GM23338 (cell line): ENCODE measurements at regions not wholly inside any gene's neighbourhood (a gene's known extent, or its start where the extent isn't known, plus 50 kb on each side); places are given as distances from the start of the nearest gene placed in this dataset.

ENCODE experiments used
- CREB1 ChIP-seq: fragments of 250-450 bp; sonication (Bioruptor Pico); IDR thresholded peaks from 2 replicates; pipeline ENCODE4 v1.5.0; 2020; ENCODE audit warnings: low read depth, mild to moderate bottlenecking, moderate library complexity
- CTCF ChIP-seq, 2 experiments: fragments of 200-600 bp in 1 of 2; sonication (generic) in 1 of 2; conservative IDR thresholded peaks; 2 replicates each; pipeline versions ENCODE4 v1.5.1 to v1.6.1; 2016 to 2017; ENCODE audit warnings: antibody characterized with exemption in 2 of 2, low read depth in 2 of 2, mild to moderate bottlenecking in 2 of 2, moderate library complexity in 1 of 2
- ETS1 ChIP-seq: IDR thresholded peaks from 2 replicates; pipeline ENCODE4 v1.6.1; 2016; ENCODE audit warnings: antibody characterized with exemption
- EZH2 ChIP-seq: fragments of 200-600 bp; sonication (generic); IDR thresholded peaks from one replicate; pipeline ENCODE4 v1.8.0; 2017; ENCODE audit warnings: antibody characterized with exemption, mild to moderate bottlenecking, low read depth; ENCODE audit not compliant: unreplicated experiment
- EZH2phosphoT487 ChIP-seq: fragments of 200-600 bp; sonication (generic); IDR thresholded peaks from one replicate; pipeline ENCODE4 v1.8.1; 2018; ENCODE audit warnings: antibody characterized with exemption; ENCODE audit not compliant: unreplicated experiment
- JUNB ChIP-seq: IDR thresholded peaks from one replicate; pipeline ENCODE4 v1.6.1; 2016; ENCODE audit warnings: antibody characterized with exemption; ENCODE audit not compliant: unreplicated experiment
- POLR2AphosphoS5 ChIP-seq: IDR thresholded peaks from 2 replicates; pipeline ENCODE4 v1.6.1; 2016; ENCODE audit warnings: antibody characterized with exemption, low read depth
- ZNF331 ChIP-seq: fragments of 250-450 bp; sonication (Bioruptor Pico); IDR thresholded peaks from 2 replicates; pipeline ENCODE4 v1.5.0; 2020; ENCODE audit warnings: low read depth, mild to moderate bottlenecking, moderate library complexity
- TF ChIP-seq, protein P1 (sequence below): IDR thresholded peaks from one replicate; pipeline ENCODE4 v1.6.1; 2018; ENCODE audit warnings: antibody characterized with exemption; ENCODE audit not compliant: unreplicated experiment

DNA sequence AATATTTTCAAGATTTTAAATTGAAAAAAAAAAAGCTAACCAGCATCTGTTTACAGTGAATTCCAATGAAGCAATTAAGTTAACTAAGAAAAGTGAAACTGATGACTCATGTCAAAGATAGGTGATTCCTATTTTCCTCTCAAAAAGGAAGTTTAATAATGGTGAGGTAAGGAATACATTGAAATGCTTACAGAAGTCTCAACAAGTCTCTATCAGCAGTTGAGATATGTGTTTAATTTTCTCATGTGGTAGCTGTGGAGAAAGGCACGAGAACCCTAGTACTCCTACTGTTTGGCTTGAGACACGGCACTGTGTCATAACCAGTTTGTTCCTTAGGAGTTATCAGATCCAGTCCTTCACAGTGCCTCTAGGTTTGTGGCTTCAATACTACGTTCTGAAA lies 114.5 kb downstream of the SLC25A46 start:
- TF ChIP-seq CTCF (conservative IDR thresholded peaks at IDR 0.05; ENCODE audit: low read depth in 2 of 2) (no peak), CREB1 (CRISPR knock-in tag) (no peak), EZH2 (no peak), EZH2phosphoT487 (no peak), POLR2AphosphoS5 (no peak), ZNF331 (CRISPR knock-in tag) (no peak), ETS1 (no peak), JUNB (no peak)
- TF ChIP-seq, protein P1, sequence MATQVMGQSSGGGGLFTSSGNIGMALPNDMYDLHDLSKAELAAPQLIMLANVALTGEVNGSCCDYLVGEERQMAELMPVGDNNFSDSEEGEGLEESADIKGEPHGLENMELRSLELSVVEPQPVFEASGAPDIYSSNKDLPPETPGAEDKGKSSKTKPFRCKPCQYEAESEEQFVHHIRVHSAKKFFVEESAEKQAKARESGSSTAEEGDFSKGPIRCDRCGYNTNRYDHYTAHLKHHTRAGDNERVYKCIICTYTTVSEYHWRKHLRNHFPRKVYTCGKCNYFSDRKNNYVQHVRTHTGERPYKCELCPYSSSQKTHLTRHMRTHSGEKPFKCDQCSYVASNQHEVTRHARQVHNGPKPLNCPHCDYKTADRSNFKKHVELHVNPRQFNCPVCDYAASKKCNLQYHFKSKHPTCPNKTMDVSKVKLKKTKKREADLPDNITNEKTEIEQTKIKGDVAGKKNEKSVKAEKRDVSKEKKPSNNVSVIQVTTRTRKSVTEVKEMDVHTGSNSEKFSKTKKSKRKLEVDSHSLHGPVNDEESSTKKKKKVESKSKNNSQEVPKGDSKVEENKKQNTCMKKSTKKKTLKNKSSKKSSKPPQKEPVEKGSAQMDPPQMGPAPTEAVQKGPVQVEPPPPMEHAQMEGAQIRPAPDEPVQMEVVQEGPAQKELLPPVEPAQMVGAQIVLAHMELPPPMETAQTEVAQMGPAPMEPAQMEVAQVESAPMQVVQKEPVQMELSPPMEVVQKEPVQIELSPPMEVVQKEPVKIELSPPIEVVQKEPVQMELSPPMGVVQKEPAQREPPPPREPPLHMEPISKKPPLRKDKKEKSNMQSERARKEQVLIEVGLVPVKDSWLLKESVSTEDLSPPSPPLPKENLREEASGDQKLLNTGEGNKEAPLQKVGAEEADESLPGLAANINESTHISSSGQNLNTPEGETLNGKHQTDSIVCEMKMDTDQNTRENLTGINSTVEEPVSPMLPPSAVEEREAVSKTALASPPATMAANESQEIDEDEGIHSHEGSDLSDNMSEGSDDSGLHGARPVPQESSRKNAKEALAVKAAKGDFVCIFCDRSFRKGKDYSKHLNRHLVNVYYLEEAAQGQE: no peak
